ENCODE measurements at regions not wholly inside any gene's neighbourhood (a gene's known extent, or its start where the extent isn't known, plus 50 kb on each side); places are given as distances from the start of the nearest gene placed in this dataset.

DNA sequence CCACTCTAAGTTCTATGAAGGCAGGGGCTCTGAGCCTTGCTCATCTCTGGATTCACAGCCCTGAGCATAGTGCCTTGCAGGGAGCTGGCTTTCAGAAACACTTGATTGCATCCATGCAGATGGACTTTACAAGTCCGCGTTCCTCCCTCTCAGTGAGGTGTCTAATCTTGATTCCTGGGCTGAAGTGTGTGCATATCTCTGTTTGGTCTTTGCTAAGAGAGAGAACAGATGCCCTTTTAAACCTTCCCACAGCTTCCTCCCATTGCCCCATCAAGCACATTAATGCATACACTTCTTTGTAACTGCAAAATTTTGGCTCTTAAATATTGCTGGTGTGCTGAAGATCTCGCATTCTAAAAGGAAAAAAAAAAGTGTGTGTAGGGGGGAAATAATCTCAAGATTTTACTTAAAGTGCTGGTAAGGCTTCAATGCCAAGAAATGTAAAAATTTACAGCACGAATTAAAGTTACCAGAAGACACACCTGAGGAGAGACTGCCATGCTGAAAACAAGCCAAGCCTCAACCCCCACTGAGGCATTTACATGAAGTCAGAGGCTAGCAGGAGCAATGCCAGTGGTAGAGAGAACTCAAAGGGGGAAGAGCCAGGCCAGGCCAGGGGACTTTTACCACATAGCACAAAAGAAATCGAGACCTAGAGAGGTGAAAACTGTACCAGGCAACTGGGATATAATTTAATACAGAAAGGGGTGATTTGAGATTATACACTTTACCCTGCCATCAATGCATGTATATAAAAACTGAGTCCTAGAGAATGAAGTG is 492.1 kb downstream of the SOX6 start:
- no peak for DNase-seq (ENCODE audit: extremely low spot score, unreplicated experiment)
- TF ChIP-seq, protein P1, sequence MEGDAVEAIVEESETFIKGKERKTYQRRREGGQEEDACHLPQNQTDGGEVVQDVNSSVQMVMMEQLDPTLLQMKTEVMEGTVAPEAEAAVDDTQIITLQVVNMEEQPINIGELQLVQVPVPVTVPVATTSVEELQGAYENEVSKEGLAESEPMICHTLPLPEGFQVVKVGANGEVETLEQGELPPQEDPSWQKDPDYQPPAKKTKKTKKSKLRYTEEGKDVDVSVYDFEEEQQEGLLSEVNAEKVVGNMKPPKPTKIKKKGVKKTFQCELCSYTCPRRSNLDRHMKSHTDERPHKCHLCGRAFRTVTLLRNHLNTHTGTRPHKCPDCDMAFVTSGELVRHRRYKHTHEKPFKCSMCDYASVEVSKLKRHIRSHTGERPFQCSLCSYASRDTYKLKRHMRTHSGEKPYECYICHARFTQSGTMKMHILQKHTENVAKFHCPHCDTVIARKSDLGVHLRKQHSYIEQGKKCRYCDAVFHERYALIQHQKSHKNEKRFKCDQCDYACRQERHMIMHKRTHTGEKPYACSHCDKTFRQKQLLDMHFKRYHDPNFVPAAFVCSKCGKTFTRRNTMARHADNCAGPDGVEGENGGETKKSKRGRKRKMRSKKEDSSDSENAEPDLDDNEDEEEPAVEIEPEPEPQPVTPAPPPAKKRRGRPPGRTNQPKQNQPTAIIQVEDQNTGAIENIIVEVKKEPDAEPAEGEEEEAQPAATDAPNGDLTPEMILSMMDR (IDR thresholded peaks at IDR 0.05), result no peak
- H3K9me3 Mint-ChIP-seq (ENCODE audit: unreplicated experiment), result no peaks in the 10 kb centered on the region
- H3K4me3 Mint-ChIP-seq (ENCODE audit: unreplicated experiment), result no peak overlapping the region
- H3K27ac Mint-ChIP-seq (ENCODE audit: unreplicated experiment), result no peak overlapping the region
- H3K27me3 Mint-ChIP-seq (ENCODE audit: unreplicated experiment), result no peaks in the 10 kb centered on the region
- peaks cover 2% of the 10 kb centered on the region for H3K36me3 Mint-ChIP-seq (ENCODE audit: unreplicated experiment)
- H3K4me1 Mint-ChIP-seq (ENCODE audit: unreplicated experiment), result peaks cover 9% of the 10 kb centered on the region

DNA sequence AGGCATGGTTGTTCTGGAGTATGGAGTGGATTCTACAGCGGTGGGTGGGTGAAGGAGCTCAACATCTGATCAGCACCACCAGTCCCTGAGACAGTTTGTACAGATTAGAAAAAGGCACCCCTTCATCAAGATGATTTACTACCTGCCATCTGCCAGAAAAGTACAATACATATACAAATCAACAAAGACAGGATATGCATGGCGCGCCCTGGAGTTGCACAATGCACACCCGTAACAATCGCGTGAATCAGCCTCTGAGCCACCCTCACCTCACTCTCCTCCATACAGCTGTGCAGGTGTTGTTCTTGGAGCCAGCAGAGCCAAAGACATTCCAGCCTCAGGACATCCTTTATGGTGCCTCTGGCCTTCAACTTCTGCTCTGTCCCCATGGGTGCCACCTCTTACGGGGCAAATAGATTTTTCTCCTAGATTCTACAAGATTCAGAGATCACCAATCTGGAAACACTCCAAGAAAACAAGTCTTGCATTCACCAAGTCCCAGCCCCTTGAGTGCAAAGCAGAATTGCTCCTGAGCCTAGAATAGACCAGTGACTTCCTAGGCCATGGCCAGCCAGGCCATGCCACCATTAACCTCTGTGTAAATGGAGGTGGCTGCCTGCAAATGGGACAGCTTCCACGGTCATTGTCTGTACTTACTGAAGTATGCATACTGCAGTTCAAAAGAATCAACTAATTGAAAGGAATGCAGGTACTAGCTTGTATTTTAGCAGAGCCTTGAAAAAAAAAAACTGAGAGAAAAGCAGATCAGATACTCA is 490.9 kb downstream of the SOX6 start:
- Mint-ChIP-seq H3K36me3 (ENCODE audit: unreplicated experiment) (no peaks in the 10 kb centered on the region), H3K9me3 (ENCODE audit: unreplicated experiment) (no peaks in the 10 kb centered on the region), H3K27ac (ENCODE audit: unreplicated experiment) (no peak overlapping the region), H3K4me1 (ENCODE audit: unreplicated experiment) (peaks cover 5% of the 10 kb centered on the region), H3K27me3 (ENCODE audit: unreplicated experiment) (no peaks in the 10 kb centered on the region), H3K4me3 (ENCODE audit: unreplicated experiment) (no peak overlapping the region)
- TF ChIP-seq, protein P1 (IDR thresholded peaks at IDR 0.05), result no peak
- no peak for DNase-seq (ENCODE audit: extremely low spot score, unreplicated experiment)

DNA sequence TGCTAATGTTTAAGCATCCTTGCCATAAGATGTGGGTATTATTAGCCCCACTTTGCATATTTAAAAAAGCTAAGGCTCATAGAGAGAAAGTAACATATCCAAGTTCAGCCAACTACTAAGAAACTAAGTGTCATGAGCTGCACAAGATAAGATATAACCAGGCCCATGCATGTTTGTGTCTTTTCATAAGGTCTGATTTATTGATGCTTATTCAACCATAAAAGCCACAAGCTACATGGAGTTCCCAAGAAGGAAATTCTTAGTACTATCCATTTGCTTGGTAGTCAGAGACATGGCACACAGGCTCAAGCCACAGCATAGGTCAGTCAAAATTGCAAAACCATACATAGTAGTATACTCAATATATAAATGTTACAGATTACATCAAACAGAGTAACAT is 488.5 kb downstream of the SOX6 start:
- no peak overlapping the region for H3K4me3 Mint-ChIP-seq (ENCODE audit: unreplicated experiment)
- no peaks in the 10 kb centered on the region for H3K27me3 Mint-ChIP-seq (ENCODE audit: unreplicated experiment)
- no peaks in the 10 kb centered on the region for H3K9me3 Mint-ChIP-seq (ENCODE audit: unreplicated experiment)

DNA sequence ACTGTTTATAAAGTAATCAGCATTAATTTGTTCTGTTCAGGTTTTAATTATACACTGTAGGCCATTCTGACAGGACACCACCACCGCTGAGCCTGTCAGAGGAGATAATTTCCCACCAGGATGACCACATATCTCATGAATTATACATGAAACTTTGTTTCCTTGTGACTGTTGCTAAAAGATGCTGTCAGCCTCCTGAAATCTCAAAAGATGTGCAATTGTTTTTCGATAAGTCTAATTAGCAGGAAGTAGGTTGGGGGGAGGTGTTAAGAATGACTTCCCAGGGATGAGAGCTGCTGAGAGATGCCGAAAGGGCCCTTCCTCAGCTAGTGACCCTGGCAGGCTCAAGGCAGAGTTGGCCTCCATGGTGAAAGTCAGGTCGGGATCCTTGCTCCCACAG is 485.4 kb downstream of the SOX6 start:
- H3K27me3 Mint-ChIP-seq (ENCODE audit: unreplicated experiment), result no peaks in the 10 kb centered on the region
- H3K27ac Mint-ChIP-seq (ENCODE audit: unreplicated experiment), result no peak overlapping the region
- no peak overlapping the region for H3K4me3 Mint-ChIP-seq (ENCODE audit: unreplicated experiment)
- H3K9me3 Mint-ChIP-seq (ENCODE audit: unreplicated experiment), result peaks cover 5% of the 10 kb centered on the region
- DNase-seq (ENCODE audit: extremely low spot score, unreplicated experiment), result no peak
- TF ChIP-seq, protein P1 (IDR thresholded peaks at IDR 0.05), result no peak
- no peaks in the 10 kb centered on the region for H3K4me1 Mint-ChIP-seq (ENCODE audit: unreplicated experiment)
- H3K36me3 Mint-ChIP-seq (ENCODE audit: unreplicated experiment), result no peaks in the 10 kb centered on the region

More for the DNA sequence above, 488.5 kb downstream of the SOX6 start:
- Mint-ChIP-seq H3K36me3 (ENCODE audit: unreplicated experiment) (no peaks in the 10 kb centered on the region), H3K27ac (ENCODE audit: unreplicated experiment) (no peak overlapping the region), H3K4me1 (ENCODE audit: unreplicated experiment) (peaks cover 5% of the 10 kb centered on the region)
- TF ChIP-seq, protein P1 (IDR thresholded peaks at IDR 0.05), result no peak
- no peak for DNase-seq (ENCODE audit: extremely low spot score, unreplicated experiment)

Data from osteocyte (in vitro differentiated cells).